GM18858 (cell line): ENCODE measurements at regions not wholly inside any gene's neighbourhood (a gene's known extent, or its start where the extent isn't known, plus 50 kb on each side); places are given as distances from the start of the nearest gene placed in this dataset.

Source experiments
- ATAC-seq: cut with Tn5 transposase; IDR thresholded peaks from one replicate; pipeline ENCODE4 v1.9.1; 2021; ENCODE audit not compliant: unreplicated experiment

DNA sequence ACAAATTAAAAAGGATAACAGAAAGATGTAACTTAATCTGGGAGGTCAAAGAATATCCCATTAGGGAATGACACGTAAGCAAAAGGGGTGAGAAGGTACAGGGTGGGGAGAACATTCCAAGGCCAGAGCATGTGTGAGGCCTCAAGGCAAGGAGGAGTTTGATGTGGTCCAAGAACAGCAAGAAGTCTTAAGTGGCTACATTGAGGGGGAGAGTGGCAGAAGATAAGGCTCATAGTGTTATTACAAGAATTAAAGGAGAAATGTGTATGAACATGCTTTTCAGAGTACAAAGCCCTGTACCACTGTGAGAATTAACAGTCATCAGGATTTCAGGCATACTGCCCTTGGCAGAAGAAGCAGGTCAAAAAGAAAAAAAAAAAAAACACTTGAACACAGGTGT lies 174.4 kb upstream of the ERBB4 start:
- ATAC-seq = no peak

DNA sequence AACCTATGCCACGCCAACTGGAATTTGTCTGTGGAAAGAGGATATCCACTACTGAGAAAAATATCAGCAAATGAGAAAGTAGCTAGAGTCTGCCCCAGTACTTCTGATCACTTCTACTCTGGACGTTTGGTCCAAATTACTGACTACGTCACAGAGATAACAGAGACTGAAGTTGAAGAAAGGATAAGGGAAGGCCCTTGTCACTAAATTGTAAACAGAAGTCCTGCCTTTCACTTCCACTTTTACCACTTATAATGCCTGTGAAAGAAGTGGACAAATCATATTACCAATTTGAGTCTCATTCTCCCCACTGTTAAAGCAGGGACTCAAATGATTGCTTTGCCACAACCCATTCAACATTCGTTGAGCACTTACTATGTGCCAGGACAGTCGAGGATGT lies 173.9 kb upstream of the ERBB4 start:
- no peak for ATAC-seq

DNA sequence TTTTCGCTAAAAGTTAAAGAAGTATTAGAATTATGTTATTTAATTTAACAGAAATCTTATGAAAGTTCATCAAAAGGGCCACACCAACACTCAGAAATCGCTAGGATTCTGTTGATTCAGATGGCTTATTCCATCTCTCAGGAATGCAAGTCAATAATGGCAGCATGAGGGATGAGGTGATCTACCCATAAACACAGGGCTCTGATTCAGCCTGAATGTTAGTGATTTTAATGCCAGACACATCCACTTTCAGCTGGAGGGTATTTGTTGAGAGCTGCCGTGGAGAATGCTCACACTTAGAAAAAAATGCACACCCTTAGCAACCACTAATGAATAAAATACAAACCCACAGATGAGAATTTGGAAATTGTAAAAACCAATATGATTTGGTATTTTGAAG lies 173.3 kb upstream of the ERBB4 start:
- no peak for ATAC-seq

GRCh38 chr2:212709280-212709679 lies 170.7 kb upstream of the ERBB4 start:
- no peak for ATAC-seq

- no peak for ATAC-seq
Observed at GRCh38 chr2:212708355-212708754, 169.8 kb upstream of the ERBB4 start.

- ATAC-seq = no peak
Observed at GRCh38 chr2:212695426-212695825, 156.8 kb upstream of the ERBB4 start.

DNA sequence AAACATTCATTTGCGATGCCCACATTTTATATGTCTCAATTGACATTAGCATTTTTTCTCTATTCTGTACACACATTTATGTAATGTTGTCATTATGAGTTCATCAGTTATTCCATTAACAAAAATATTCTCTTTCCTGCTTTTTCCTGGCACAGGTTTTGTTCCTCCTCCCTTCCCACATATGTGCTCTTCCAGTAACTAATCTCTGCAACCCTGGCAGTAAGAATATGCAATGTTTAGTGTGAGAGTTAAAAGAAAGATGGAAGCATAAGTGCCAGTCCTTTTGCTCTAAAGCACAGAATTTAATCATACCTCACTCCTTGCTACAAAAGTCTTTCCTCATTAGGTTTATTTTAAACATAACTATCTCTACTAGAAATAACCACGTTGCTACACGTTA lies 155.8 kb upstream of the ERBB4 start:
- no peak for ATAC-seq

- ATAC-seq = no peak
Observed at GRCh38 chr2:212692466-212692865, 153.9 kb upstream of the ERBB4 start.

GRCh38 chr2:212686285-212686895 lies 147.8 kb upstream of the ERBB4 start:
- peak; percentile 76 for ATAC-seq

- no peak for ATAC-seq
Observed at GRCh38 chr2:212683346-212684097, 144.9 kb upstream of the ERBB4 start.

DNA sequence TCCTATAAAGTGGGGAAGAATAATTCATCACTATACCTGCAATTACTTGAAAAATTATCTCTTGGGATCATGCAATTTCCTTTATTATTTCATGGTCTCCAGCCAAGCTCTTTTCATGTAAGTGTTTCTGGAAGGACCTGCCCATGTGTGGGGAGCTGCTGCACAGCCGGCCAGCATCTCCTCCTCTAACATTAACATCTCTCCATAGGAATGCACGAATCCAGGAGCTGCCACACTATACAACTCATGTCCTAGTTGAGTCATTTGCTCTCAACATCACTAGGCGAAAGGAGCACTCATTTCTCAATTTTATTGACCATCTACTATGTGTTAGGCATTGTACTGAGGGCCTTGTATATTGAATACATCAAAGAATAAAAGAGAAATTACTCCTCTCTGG lies 144.3 kb upstream of the ERBB4 start:
- no peak for ATAC-seq

- no peak for ATAC-seq
Observed at GRCh38 chr2:212677466-212677865, 138.9 kb upstream of the ERBB4 start.

- no peak for ATAC-seq
Observed at GRCh38 chr2:212672186-212672585, 133.6 kb upstream of the ERBB4 start.

GRCh38 chr2:212669761-212670160 lies 131.2 kb upstream of the ERBB4 start:
- ATAC-seq = no peak

DNA sequence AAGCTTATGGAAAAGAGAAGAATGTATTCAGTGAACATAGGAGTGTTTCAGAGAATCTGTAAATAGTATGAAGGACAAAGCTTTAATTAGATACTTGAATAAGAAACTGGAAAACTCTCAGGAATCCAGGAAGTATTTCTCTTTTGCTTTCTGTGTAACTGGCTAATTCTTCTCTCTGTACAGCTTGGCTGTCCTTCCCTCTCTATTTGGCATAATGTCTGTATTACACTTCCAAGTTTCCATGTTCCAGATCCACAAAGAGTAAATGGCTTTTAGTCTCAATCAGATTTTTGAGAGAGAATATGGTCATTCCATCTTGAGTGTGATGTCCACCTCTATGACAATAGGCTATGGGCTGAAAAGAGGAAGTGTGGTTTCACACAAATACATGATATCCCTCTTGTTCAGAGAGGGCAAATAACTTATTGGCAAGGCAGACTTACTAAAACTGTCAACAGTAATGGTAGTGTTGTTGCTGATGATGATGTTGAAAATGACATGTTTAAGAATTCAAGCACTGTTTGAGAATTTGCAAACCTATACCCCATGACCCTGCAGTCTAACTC lies 129.2 kb upstream of the ERBB4 start:
- peak; percentile 39 for ATAC-seq

DNA sequence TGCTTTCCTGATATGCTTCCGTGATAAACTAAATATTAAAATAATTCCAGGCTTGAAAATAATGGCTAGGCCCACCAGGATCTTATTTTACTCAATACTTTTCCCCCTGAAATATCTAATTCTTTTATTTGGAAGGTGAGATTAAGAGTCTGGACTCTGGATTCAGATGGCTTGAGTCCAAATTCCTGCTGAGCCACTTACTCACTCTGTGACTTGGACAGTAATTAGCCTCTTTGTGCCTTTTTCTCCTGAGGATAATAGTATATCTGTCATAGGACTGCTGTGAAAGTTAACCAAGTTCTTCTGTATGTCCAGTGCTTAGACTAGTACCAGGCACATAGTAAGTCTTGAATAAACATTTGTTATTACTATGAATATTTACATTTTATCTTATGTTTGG lies 127.3 kb upstream of the ERBB4 start:
- no peak for ATAC-seq

- no peak for ATAC-seq
Observed at GRCh38 chr2:212659441-212659840, 120.8 kb upstream of the ERBB4 start.

DNA sequence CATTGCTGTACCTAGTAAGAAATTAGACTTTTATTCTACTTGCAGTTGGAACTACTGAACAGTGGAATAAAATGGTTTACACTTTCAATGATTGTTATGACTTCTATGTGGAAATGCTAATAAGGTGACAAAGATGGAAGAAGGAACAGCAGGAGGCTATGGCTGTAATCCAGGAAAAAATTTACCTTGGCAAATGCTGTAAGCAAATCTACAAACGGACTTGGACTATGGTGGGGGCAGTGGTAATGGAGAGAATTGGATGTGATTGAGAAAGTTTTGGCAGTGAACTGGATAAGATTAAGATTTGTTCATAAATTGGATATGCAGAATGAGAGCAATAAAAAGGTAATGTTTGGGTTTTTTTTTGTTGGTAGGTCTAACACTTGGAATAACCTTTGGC lies 111.0 kb upstream of the ERBB4 start:
- ATAC-seq = no peak

GRCh38 chr2:212646698-212647366 lies 108.2 kb upstream of the ERBB4 start:
- no peak for ATAC-seq

GRCh38 chr2:212644195-212644837 lies 105.7 kb upstream of the ERBB4 start:
- no peak for ATAC-seq

DNA sequence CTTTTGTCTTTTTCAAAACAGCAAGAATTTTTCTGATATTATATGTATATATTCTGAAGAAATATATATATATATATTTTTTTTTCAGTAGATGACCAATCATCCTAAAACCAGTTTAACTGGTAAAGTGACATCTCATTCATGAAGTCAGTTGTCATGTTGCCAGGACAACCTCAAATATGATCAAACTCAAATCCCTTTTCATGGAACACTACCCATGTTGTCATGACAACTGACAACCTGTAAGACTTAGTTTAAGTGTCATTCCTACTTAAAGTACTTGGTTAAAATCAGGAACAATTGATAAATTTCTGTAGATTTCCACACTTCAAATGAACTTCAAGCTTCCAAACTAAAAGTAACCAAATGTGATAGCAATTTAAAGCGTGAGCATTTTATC lies 101.8 kb upstream of the ERBB4 start:
- ATAC-seq = no peak

DNA sequence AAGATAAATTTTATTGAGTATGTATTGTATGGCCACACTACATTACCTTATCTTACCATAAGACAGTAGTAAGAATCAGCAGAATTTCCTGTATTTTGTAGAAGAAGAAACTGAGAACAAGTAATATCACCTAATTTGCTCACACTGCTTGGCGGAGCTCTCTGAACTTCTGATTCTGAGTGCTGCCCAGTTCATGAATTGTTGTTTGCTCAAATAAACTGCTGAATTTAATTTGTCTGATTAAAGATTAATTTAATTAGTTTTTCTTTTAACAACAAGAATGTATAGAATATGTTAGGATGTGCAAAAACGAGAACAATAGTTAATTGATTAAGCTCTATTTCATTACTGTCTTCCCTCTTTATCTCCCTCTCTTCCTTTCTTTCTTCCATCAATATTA lies 100.1 kb upstream of the ERBB4 start:
- no peak for ATAC-seq
